ENCODE measurements at regions not wholly inside any gene's neighbourhood (a gene's known extent, or its start where the extent isn't known, plus 50 kb on each side); places are given as distances from the start of the nearest gene placed in this dataset.

DNA sequence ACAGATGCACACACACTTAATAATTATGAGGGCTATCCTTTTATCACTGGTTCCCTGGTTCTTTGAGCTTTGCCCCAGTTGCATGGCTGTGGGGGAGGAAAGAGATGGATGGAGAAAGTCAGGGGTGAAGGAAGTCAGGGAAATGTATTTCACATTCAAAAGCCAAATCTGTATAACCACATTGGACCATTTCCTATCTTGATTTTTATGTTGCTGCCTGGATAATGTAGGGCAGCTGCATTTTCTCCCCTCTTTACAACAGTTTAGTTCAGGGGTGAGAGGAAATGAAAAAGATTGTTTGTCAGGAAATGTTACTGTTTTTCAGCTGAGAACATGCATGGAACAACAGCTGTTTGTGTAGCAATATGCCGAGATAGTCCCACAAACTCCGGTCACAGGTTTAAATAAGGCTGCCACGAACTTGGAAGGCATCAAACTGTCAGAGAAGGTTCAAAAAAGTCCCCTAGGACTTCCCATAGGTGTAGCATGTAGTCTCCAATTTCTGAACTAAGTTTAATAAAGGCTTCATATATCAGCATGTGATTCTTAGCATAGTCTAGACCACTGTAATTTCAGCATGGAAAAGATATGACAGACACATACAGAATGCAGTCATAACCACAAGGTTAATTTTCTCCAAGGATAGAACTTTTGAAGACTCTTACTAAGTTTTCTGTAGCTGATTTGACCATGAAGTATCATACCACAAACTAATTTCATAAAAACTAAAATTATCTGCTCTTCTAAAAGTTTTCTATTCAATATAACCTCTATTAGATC lies 82.1 kb upstream of the COL21A1 start:
- TF ChIP-seq POLR2AphosphoS5 (IDR thresholded peaks at IDR 0.05; ENCODE audit: low read depth, low read length), result no peak
- TF ChIP-seq POLR2A (IDR thresholded peaks at IDR 0.05; ENCODE audit: low read depth, low read length), result no peak

All from GM12892 (cell line).